Smooth muscle cell of the brain vasculature (primary cell): ENCODE measurements at regions not wholly inside any gene's neighbourhood (a gene's known extent, or its start where the extent isn't known, plus 50 kb on each side); places are given as distances from the start of the nearest gene placed in this dataset.

ENCODE experiments used
- DNase-seq: peaks from one replicate; pipeline ENCODE4 v3.0.0-alpha.2; 2012; ENCODE audit warnings: low read depth, low spot score

DNA sequence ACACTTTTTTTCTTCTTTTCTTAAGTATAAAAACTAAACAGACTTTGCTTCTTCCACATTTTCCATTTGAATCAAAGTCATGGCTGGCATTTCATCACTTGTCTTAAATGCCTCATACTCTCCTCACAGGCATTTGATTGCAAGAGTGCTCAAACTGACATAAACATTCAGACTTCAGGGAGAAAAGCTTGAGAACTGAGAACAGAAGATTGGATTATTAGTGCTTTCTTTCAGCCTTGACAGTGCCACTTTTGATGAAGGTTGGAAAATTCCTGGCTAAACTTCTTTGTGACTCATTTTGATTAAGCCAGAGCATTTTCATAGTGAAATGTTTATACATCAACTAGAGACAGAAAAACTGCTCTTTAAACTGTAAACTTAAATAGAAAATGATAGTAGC lies 544.4 kb downstream of the DIPK2A start:
- DNase-seq, result no peak

GRCh38 chr3:144516589-144516988 lies 545.0 kb downstream of the DIPK2A start:
- DNase-seq, result no peak

DNA sequence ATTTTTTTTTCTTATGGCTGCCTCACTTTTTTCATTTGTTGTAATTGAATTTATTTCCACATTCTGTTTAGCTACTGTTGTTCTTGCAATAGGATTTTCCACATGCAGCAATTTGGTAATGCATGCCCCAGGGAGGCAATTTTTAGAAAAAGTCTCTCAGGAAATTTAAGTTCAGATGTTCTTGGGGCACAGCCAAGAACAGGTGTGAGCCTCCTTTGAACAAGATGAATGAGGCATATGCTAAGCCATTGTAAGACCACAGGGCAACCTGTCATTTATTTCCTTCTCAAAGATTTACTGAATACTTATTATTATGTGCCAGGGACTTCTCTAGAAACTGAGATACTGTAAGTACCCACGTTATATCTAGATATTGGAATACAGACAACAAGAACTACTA lies 549.5 kb downstream of the DIPK2A start:
- DNase-seq, result no peak

GRCh38 chr3:144522456-144522855 lies 550.8 kb downstream of the DIPK2A start:
- no peak for DNase-seq

- DNase-seq, result no peak
Observed at GRCh38 chr3:144523396-144523795, 551.8 kb downstream of the DIPK2A start.

GRCh38 chr3:144524531-144524930 lies 552.9 kb downstream of the DIPK2A start:
- DNase-seq, result no peak

DNA sequence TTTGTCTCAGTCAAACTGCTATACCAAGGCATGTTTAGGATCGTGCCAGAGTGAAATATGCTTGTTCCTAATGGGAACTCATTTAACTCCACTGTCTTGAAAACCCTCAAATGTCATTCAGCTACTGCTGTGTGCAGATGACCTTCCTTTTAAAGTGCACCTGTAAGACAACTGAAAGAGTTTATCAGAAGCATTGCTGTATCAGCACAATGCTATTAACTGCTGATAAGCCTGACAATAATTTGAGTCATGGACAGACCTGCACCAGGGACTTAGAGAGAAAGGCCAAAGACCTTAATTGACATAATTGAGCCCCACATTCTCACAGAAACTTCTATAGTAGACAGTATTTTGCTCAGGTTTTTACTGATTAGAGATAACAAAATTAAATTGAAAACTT lies 557.9 kb downstream of the DIPK2A start:
- DNase-seq, result no peak

GRCh38 chr3:144544871-144545270 lies 573.2 kb downstream of the DIPK2A start:
- no peak for DNase-seq

DNA sequence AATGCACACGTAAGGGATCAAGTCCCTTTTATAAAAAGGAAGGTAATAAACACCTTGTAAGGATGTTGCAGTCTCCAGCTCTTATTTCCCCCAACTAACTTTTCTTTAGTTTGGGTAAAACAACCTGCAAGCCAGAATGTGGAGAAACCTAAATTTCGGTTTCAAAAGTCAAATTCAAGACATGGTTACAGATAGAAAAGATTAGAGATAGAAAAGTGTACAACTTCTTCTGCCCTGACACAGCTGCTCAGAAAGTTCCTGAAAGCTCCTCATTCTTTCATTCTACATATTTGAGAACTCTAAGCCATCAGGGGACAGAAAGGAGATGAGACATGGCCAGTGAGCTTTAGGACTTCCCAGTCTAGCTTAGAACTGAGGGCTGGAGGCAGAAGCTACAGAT lies 574.9 kb downstream of the DIPK2A start:
- no peak for DNase-seq

- DNase-seq, result no peak
Observed at GRCh38 chr3:144548346-144548745, 576.7 kb downstream of the DIPK2A start.

GRCh38 chr3:144549166-144549565 lies 577.5 kb downstream of the DIPK2A start:
- no peak for DNase-seq

DNA sequence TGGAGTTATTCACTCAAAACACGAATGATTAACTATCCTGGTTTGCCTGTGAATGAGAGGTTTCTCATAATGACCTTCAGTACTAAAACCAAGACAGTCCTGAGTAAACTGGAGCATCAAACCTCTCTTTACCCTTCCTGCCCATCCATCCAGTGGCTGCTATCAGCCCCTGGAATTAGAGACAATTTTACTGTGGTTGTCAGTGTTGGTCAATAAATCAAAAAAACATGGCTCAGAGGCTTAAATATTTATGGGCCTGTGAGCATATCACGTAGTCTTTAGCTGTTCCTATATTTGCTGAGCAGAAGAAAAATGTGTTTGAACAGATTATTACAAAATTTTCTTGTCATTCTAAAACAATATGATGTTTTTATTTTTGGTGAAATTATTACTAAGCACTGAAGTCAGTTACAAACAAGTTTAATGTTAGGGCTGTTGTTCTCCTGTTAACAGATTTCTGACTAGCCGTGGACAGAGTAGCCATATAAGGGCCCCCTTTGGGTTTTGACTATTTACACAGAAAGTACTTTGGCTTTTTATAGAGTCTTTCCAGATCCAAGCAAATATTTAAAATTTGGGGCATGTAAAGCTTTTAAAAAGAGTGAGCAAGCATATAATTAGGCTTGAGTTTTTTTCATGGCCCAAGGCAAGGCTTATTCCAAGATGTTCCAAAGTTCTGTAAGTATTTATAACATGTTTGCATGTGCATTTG lies 580.9 kb downstream of the DIPK2A start:
- no peak for DNase-seq

GRCh38 chr3:144553301-144553700 lies 581.7 kb downstream of the DIPK2A start:
- DNase-seq, result no peak

DNA sequence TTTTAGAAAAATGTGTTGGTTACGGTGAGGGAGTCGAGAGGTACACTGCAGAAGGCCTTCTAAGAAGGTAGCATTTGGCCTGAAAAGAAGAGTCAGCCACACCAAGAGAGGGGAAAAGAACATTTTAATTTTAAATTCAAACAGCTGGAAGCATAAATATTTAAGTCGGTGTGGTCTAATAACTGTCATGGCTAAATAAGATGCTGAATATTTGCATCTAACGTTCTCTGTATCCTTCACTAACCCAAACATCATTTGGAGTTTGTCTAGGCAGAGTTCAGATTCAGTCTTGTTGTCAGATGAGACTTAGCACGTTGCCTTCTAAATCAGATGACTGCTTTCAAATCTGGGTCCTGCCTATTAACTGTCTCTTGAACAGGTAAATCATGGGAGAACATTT lies 583.3 kb downstream of the DIPK2A start:
- no peak for DNase-seq

DNA sequence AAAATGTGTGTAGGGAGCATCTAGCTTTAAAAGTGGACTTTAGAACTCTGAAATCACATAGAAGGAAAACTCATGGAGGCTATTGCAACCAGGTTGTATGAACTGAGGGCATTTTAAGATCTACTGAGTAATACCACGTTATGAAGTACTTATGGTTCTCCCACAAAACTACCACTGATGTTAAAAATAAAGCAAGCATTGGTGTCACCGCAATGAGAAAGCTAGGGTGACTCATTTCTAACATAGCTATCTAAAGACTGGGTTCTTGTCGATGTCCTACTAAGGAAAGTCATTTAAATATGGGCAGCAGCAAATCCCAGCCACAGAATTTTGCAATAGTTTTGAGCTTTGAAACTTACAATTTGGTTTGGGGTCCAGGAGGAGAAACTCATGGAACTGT lies 584.8 kb downstream of the DIPK2A start:
- DNase-seq, result no peak

- DNase-seq, result no peak
Observed at GRCh38 chr3:144557515-144557914, 585.9 kb downstream of the DIPK2A start.

- DNase-seq, result no peak
Observed at GRCh38 chr3:144564011-144564410, 592.4 kb downstream of the DIPK2A start.

GRCh38 chr3:144566320-144566719 lies 594.7 kb downstream of the DIPK2A start:
- DNase-seq, result no peak

DNA sequence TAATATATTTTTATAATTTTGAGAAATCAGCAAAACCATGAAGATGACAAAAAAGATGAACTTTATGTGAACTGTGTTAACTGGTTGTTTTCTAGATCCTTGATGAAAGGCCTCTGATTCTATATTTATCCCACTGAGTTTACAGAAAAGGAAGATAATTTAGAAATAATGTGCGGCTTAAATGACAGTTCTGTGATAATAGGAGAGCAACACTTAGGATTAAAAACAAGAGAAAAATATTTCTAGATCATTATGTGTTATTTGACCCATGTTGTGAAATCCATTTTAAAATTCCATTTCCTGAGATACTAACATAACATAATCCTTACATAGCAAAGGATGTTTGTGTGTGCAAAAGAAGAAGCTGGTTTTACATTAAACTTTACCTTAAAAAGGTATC lies 598.0 kb downstream of the DIPK2A start:
- DNase-seq, result no peak

- no peak for DNase-seq
Observed at GRCh38 chr3:144583871-144584270, 612.2 kb downstream of the DIPK2A start.

- DNase-seq, result no peak
Observed at GRCh38 chr3:144585408-144585807, 613.8 kb downstream of the DIPK2A start.

DNA sequence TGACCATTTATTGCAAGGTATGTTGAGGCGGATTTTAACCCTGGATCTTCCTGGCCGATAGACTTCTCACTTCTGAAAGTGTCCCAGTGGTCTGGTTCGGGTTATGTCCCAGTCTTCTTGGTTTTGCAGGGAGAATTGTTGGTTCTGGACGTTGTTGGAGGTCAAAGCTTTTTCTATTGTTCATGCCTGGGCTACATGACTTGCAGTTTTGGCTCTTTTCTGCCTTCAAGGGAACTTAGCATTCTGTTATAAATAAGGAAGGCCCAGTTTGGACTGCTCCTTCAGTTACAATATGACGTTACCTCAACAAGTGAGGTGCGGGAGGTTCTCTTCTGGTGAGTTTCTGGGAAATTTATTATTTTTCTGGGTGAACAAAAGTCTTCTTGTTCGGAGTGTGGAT lies 614.3 kb downstream of the DIPK2A start:
- DNase-seq, result no peak

DNA sequence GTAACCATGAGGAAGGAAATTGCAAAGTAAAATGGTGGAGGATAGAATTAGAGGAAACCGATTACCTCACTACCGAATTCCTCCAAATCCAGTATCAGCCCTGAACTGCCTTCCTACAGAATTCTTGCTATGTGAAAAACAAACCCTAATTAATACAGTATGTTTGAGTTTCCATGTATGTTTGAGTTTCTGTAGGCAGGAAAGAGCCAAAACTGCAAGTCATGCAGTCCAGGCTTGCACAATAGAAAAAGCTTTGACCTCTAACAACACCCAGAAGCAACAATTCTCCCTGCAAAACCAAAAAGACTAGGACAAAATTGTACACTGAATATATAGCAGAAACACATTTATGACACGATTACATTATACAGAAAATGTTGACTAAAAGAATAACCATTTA lies 614.8 kb downstream of the DIPK2A start:
- no peak for DNase-seq

DNA sequence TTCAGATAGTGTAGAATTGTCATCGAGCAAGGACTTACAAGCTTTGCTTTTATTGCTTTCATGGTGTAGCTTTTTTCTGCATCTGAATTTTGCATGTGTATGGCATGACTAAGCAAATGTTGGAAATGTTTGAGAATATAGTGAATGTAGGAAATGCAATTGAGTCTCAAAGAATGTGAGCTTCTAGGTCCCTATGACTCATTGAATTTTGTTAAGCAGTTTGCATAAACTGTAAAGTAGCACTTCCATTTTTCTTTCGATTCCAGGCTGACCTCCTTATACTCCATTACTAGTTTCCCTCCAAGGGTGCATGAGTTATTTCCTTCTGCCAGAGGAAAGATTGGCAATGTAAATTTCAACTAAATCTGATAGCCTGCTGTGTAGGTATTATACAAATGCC lies 619.2 kb downstream of the DIPK2A start:
- peak; percentile 33 for DNase-seq
